ENCODE measurements at regions not wholly inside any gene's neighbourhood (a gene's known extent, or its start where the extent isn't known, plus 50 kb on each side); places are given as distances from the start of the nearest gene placed in this dataset.

GRCh38 chr14:97703006-97703760 is 906.0 kb downstream of the VRK1 start:
- DNase-seq: no peak

GRCh38 chr14:97704316-97704885 is 907.2 kb downstream of the VRK1 start:
- DNase-seq: no peak

- no peak for DNase-seq
These were observed 907.9 kb downstream of the VRK1 start for GRCh38 chr14:97705107-97705506.

- no peak for DNase-seq
These were observed 908.8 kb downstream of the VRK1 start for GRCh38 chr14:97705976-97706375.

- no peak for DNase-seq
These were observed 909.6 kb downstream of the VRK1 start for GRCh38 chr14:97706819-97707218.

GRCh38 chr14:97707603-97708002 is 910.4 kb downstream of the VRK1 start:
- DNase-seq: no peak

GRCh38 chr14:97709552-97709951 is 912.4 kb downstream of the VRK1 start:
- DNase-seq: no peak

GRCh38 chr14:97710726-97711125 is 913.5 kb downstream of the VRK1 start:
- no peak for DNase-seq

GRCh38 chr14:97712471-97712870 is 915.3 kb downstream of the VRK1 start:
- DNase-seq: no peak

GRCh38 chr14:97713023-97713422 is 915.8 kb downstream of the VRK1 start:
- peak; percentile 9 for DNase-seq

GRCh38 chr14:97718886-97719442 is 921.8 kb downstream of the VRK1 start:
- DNase-seq: no peak

GRCh38 chr14:97719931-97720330 is 922.7 kb downstream of the VRK1 start:
- DNase-seq: no peak

- DNase-seq: no peak
These were observed 926.2 kb downstream of the VRK1 start for GRCh38 chr14:97723351-97723750.

- no peak for DNase-seq
These were observed 926.6 kb downstream of the VRK1 start for GRCh38 chr14:97723819-97724218.

GRCh38 chr14:97724265-97724731 is 927.1 kb downstream of the VRK1 start:
- no peak for DNase-seq

- no peak for DNase-seq
These were observed 929.5 kb downstream of the VRK1 start for GRCh38 chr14:97726676-97727075.

GRCh38 chr14:97730706-97731105 is 933.5 kb downstream of the VRK1 start:
- DNase-seq: no peak

- no peak for DNase-seq
These were observed 934.6 kb downstream of the VRK1 start for GRCh38 chr14:97731800-97732199.

GRCh38 chr14:97747316-97747715 is 950.1 kb downstream of the VRK1 start:
- no peak for DNase-seq

- DNase-seq: no peak
These were observed 951.4 kb downstream of the VRK1 start for GRCh38 chr14:97748616-97749015.

GRCh38 chr14:97757491-97757890 is 960.3 kb downstream of the VRK1 start:
- DNase-seq: no peak

GRCh38 chr14:97760050-97760449 is 962.9 kb downstream of the VRK1 start:
- DNase-seq: no peak

GRCh38 chr14:97762386-97762785 is 965.2 kb downstream of the VRK1 start:
- DNase-seq: no peak

GRCh38 chr14:97771340-97772045 is 974.3 kb downstream of the VRK1 start:
- DNase-seq: no peak

All from fibroblast of upper back skin (primary cell).